Stomach smooth muscle (tissue), 2 donors: ENCODE measurements at regions not wholly inside any gene's neighbourhood (a gene's known extent, or its start where the extent isn't known, plus 50 kb on each side); places are given as distances from the start of the nearest gene placed in this dataset.
"Not testable (repeated sequence)": the region's sequence is repeated elsewhere in the genome, so short reads cannot be mapped to it uniquely, and the experiment has no call there.

Experiments
- H3K27ac ChIP-seq: one replicate; pipeline ENCODE4 v1.7.0; 2013; ENCODE audit warnings: mild to moderate bottlenecking, low read length, inconsistent platforms
- H3K27me3 ChIP-seq, 2 donors: one replicate each; pipeline ENCODE4 v1.7.0; 2013; ENCODE audit warnings: low read length in 2 of 2; ENCODE audit not compliant: insufficient read depth in 2 of 2, control insufficient read depth in 1 of 2
- H3K36me3 ChIP-seq, 2 donors: one replicate each; pipeline ENCODE4 v1.7.0; 2013; ENCODE audit warnings: low read length in 2 of 2; ENCODE audit not compliant: control insufficient read depth in 2 of 2, insufficient read depth in 2 of 2
- H3K4me1 ChIP-seq: one replicate; pipeline ENCODE4 v1.7.0; 2013; ENCODE audit warnings: low read length; ENCODE audit not compliant: control insufficient read depth, insufficient read depth
- H3K4me3 ChIP-seq, 2 donors: one replicate each; pipeline ENCODE4 v1.7.0; 2013; ENCODE audit warnings: low read length in 2 of 2
- H3K9ac ChIP-seq, 2 donors: one replicate each; pipeline ENCODE4 v1.7.0; 2013; ENCODE audit warnings: low read length in 2 of 2, mild to moderate bottlenecking in 1 of 2
- H3K9me3 ChIP-seq, 2 donors: one replicate each; pipeline ENCODE4 v1.7.0; 2013; ENCODE audit warnings: low read length in 2 of 2; ENCODE audit not compliant: control insufficient read depth in 2 of 2
- donor health status: healthy.
- donor health status: Pancreatic carcinoma.

DNA sequence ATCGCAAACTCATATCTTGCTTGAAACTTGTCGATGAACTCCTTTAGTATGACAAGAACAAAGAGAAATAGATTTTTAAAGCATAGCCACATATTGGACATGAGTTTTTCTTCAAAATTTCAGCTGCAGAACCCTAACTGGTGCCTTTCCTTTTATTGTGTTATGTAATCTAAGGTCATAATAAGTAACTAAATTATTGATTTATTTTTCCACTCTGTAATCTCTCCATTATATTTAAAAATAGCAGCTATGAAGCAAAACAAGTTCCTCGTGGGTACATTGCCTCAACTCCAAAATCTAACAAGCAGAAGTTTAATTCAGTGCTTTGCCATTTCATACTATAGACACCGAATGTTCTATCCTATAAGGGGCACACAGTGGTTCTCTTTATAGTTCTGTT lies 159.2 kb upstream of the PRSS1 start:
- Histone ChIP-seq H3K9ac (no peak overlapping the region), H3K4me3 (no peak overlapping the region), H3K4me1 (no peaks in the 10 kb centered on the region), H3K36me3 (no peaks in the 10 kb centered on the region), H3K27ac (no peak overlapping the region), H3K27me3 (peaks cover 0 to 2% of the 10 kb centered on the region in 2 donors), H3K9me3 (no peaks in the 10 kb centered on the region)

DNA sequence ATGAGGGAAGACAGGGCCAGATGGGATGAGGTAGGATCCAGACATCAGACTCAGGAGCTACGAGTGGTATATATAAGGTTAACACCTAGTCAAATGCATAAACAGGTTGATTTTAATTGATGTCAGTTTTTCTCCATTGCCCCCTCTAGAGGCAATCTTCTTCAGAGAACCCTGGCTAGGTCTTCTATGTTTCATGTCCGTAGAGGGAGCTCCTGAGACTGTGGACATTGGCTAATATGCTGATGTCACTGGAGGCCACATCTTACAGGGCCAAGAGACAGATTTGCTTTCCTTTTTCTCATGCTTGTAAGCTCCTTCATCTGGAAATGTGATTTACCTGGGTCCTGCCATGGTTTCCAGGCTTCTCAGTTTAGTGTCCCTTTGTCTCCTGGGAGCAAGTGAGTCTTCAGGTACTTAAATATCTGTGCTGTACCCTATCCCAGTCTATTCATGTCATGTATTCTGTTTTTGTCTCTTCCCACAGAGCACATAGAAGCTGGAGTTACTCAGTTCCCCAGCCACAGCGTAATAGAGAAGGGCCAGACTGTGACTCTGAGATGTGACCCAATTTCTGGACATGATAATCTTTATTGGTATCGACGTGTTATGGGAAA lies 161.6 kb upstream of the PRSS1 start:
- Histone ChIP-seq H3K27ac (no peak overlapping the region), H3K4me1 (no peaks in the 10 kb centered on the region), H3K36me3 (no peaks in the 10 kb centered on the region), H3K4me3 (no peak overlapping the region), H3K9me3 (no peaks in the 10 kb centered on the region), H3K27me3 (no peaks in the 10 kb centered on the region), H3K9ac (no peak overlapping the region)

DNA sequence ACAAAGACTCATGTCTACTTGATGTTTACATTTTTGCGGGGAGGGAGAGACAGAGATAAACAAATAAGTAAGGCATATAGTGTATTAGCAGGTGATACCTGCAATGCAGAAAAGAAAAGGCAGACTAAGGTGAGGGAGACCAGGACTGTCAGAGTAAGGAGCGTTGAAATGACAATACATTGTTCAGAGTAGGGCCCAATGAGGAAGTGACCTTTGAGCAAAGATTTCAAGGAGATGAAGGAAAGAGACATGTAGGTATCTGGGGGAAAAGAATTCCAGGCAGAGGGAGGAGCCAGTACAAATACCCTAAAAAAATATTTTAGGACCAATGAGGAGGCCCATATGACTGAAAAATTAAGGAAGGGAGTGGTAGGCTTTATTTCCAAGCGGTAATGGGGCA lies 162.7 kb upstream of the PRSS1 start:
- Histone ChIP-seq H3K9ac (no peak overlapping the region), H3K27ac (no peak overlapping the region), H3K36me3 (no peaks in the 10 kb centered on the region), H3K4me3 (no peak overlapping the region), H3K4me1 (no peaks in the 10 kb centered on the region), H3K9me3 (no peaks in the 10 kb centered on the region), H3K27me3 (no peaks in the 10 kb centered on the region)

DNA sequence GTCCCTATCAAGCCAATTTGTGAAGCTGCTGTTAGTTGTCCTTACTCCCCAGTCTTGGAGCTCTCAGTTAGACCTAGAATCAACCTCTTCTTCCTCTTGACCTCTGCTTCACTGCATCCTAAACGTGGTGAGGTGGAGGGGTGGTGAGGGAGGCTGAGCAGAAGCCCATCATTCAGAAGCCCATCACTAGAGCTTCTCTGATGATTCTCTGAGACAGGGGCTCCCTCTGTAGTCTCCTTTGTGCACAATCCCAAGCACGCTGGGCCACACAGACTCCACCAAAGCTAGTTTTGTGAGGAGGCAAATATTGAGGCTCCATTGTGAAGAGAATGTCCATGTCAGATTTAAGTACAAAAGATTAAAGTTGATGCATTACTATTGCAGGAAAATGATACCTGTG lies 163.8 kb upstream of the PRSS1 start:
- no peaks in the 10 kb centered on the region for H3K9me3 ChIP-seq
- H3K9ac ChIP-seq: no peak overlapping the region
- no peaks in the 10 kb centered on the region for H3K4me1 ChIP-seq
- no peak overlapping the region for H3K4me3 ChIP-seq
- H3K27me3 ChIP-seq: no peaks in the 10 kb centered on the region
- H3K27ac ChIP-seq: no peak overlapping the region
- no peaks in the 10 kb centered on the region for H3K36me3 ChIP-seq

DNA sequence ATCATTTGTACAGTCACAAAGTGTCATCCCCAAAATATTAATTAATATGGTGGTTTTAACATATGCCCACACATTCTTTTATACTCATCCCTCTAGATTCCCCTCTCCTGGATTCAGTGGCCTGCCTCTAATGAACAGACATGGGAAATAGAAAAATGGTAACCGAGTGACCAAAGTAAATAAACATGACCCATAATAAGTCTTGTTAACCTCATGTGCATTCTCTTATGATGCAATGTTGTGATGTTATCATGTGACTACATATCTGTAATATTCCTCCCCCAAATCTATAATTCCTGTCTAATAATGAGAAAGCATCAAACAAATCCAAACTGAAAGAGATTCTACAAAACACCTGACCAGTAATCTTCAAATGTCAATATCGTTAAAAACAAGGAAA lies 164.5 kb upstream of the PRSS1 start:
- H3K4me3 ChIP-seq: no peak overlapping the region
- no peaks in the 10 kb centered on the region for H3K4me1 ChIP-seq
- H3K27ac ChIP-seq: no peak overlapping the region
- no peaks in the 10 kb centered on the region for H3K9me3 ChIP-seq
- H3K27me3 ChIP-seq: no peaks in the 10 kb centered on the region
- no peak overlapping the region for H3K9ac ChIP-seq
- no peaks in the 10 kb centered on the region for H3K36me3 ChIP-seq

DNA sequence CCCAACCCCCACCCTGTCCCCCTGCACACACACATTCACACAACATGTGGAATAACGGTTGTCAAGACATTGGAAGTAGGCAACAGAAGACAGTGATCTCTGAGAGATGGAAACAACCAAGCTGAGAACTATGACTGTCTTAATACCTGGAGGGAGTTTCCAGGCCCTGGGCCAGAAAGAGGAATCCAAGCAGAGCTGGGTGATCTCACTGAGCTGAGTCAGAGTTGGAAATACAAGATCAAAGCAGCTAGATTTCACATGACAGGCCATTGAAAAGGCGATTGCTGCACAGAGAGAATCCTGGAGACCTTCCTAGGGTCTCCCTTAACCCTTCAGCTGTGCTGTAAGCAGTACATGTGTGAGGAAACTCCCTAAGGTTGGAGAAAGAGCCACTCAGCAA lies 165.8 kb upstream of the PRSS1 start:
- no peaks in the 10 kb centered on the region for H3K27me3 ChIP-seq
- no peaks in the 10 kb centered on the region for H3K4me1 ChIP-seq
- H3K36me3 ChIP-seq: no peaks in the 10 kb centered on the region
- no peak overlapping the region for H3K4me3 ChIP-seq
- H3K27ac ChIP-seq: no peak overlapping the region
- H3K9ac ChIP-seq: no peak overlapping the region
- H3K9me3 ChIP-seq: no peaks in the 10 kb centered on the region

DNA sequence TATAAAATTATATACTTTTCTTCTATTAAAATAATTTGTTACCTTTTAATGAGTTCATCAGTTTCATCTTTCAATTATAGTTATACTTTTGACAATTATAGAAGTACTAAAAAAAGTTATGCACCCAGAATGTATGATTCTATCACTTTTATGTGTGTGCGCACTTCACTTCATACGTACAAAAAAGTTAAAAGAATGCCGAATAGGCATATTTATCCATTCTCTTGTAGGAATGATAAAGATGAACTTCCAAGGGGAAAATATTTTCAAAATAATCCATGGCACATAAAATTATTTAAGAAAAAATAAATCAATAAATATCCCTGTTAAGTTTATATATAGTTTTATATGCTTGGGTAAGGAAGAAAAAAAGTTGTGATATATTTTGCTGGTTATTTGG lies 166.9 kb upstream of the PRSS1 start:
- Histone ChIP-seq H3K27ac (no peak overlapping the region), H3K4me3 (no peak overlapping the region)

DNA sequence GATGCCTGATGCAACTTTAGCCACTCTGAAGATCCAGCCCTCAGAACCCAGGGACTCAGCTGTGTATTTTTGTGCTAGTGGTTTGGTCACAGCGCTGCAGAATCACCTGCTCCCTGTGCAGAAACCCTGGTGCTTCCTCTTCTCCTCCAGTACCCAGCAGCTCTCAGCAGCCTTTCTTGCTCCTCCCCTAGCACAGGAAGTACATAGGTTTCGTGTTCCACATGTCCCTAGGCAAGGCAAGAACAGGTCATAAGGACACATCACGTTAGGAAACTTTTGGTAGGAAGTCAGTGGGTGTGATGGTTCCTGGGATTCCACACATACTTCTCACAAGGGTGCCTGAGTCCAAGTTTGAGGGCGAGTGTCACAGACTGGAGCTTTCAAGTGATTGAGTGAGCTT lies 167.9 kb upstream of the PRSS1 start:
- Histone ChIP-seq H3K36me3 (no peaks in the 10 kb centered on the region), H3K9me3 (no peaks in the 10 kb centered on the region), H3K27me3 (no peaks in the 10 kb centered on the region), H3K4me1 (no peaks in the 10 kb centered on the region), H3K9ac (no peak overlapping the region), H3K27ac (no peak overlapping the region), H3K4me3 (no peak overlapping the region)

More for the DNA sequence above, 166.9 kb upstream of the PRSS1 start:
- Histone ChIP-seq H3K27me3 (no peaks in the 10 kb centered on the region), H3K36me3 (no peaks in the 10 kb centered on the region), H3K4me1 (no peaks in the 10 kb centered on the region), H3K9me3 (no peaks in the 10 kb centered on the region), H3K9ac (no peak overlapping the region)

DNA sequence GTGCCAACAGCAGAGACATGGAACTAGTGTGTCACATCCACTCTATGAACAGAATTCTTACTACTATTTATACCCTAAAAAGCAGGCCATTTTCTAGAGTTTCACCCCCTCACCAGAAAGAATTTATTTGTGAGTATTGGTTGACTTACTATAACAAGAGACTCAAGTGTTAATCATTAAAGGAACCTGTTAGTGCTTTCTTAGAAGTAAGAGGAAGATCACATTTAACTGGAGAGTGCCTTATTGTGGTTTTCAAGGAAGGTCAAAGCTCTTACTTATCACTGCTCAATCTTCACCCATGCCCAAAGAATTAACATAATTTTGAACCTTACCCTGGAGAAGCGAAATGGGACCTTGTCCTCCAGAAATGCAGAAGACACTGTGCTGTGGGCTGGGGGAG lies 169.3 kb upstream of the PRSS1 start:
- Histone ChIP-seq H3K36me3 (no peaks in the 10 kb centered on the region), H3K4me1 (no peaks in the 10 kb centered on the region), H3K27me3 (no peaks in the 10 kb centered on the region), H3K4me3 (no peak overlapping the region), H3K9me3 (no peaks in the 10 kb centered on the region), H3K27ac (no peak overlapping the region), H3K9ac (no peak overlapping the region)

DNA sequence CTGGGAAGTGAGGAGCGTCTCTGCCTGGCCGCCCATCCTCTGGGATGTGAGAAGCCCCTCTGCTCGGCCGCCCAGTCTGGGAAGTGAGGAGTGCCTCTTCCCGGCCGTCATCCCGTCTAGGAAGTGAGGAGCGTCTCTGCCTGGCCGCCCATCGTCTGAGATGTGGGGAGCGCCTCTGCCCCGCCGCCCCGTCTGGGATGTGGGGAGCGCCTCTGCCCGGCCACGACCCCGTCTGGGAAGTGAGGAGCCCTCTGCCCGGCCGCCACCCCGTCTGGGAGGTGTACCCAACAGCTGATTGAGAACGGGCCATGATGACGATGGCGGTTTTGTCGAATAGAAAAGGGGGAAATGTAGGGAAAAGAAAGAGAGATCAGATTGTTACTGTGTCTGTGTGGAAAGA lies 173.9 kb upstream of the PRSS1 start:
- not testable (repeated sequence) for H3K9ac ChIP-seq, H3K4me3 ChIP-seq, H3K27ac ChIP-seq, H3K9me3 ChIP-seq, H3K4me1 ChIP-seq, H3K27me3 ChIP-seq, H3K36me3 ChIP-seq

DNA sequence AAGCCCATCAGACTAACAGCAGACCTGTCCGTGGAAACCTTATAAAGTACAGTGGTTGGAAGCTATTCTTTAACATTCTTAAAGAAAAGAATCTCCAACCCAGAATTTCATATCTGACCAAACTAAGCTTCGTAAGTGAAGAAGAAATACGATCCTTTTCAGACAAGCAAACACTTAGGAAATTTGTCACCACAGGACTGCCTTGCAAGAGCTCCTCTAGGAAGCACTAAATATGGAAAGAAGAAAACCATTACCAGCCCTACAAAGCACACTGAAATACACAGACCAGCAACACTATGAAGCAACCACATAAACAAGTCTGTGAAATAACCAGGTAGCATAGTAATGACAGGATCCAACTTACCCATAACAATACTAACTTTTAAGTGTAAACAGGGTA lies 177.7 kb upstream of the PRSS1 start:
- no peak overlapping the region for H3K9ac ChIP-seq
- no peaks in the 10 kb centered on the region for H3K9me3 ChIP-seq
- no peak overlapping the region for H3K4me3 ChIP-seq
- H3K36me3 ChIP-seq: no peaks in the 10 kb centered on the region
- peaks cover 0 to 4% of the 10 kb centered on the region in 2 donors for H3K27me3 ChIP-seq
- no peak overlapping the region for H3K27ac ChIP-seq
- no peaks in the 10 kb centered on the region for H3K4me1 ChIP-seq
